Stomach (tissue), 4 donors: ENCODE measurements at regions not wholly inside any gene's neighbourhood (a gene's known extent, or its start where the extent isn't known, plus 50 kb on each side); places are given as distances from the start of the nearest gene placed in this dataset.
A peak's percentile ranks its signal among the peaks of the same experiment; 100 is the strongest.

Experiments
- CTCF ChIP-seq, 7 experiments: fragments of 450-650 bp in 4 of 7; fragments of 200-600 bp in 3 of 7; sonication (generic) in 3 of 7; IDR thresholded peaks; one replicate each; pipeline ENCODE4 v1.5.1; 2016 to 2019; ENCODE audit warnings: antibody characterized with exemption in 7 of 7, control low read depth in 2 of 7, mild to moderate bottlenecking in 1 of 7
- EP300 ChIP-seq: sonication (generic); formaldehyde crosslinking; IDR thresholded peaks from one replicate; pipeline ENCODE4 v1.6.1; 2017; ENCODE audit warnings: antibody characterized with exemption
- POLR2A ChIP-seq, 4 donors: fragments of 450-650 bp; IDR thresholded peaks; one replicate each; pipeline ENCODE4 v1.6.1; 2016; ENCODE audit warnings: antibody characterized with exemption in 4 of 4, control low read depth in 2 of 4, mild to moderate bottlenecking in 1 of 4, moderate library complexity in 1 of 4
- POLR2AphosphoS5 ChIP-seq, 3 donors: sonication (generic); formaldehyde crosslinking; IDR thresholded peaks; one replicate each; pipeline ENCODE4 v1.6.1; 2016; ENCODE audit warnings: antibody characterized with exemption in 3 of 3

- peak in 1 of 7 experiments; percentile 8 for TF ChIP-seq CTCF (IDR thresholded peaks at IDR 0.05)
- TF ChIP-seq POLR2A (IDR thresholded peaks at IDR 0.05): no peak
- no peak for TF ChIP-seq EP300
- no peak for TF ChIP-seq POLR2AphosphoS5 (IDR thresholded peaks at IDR 0.05)
Measured at GRCh38 chr6:119979862-119980261, 630.3 kb upstream of the MAN1A1 start.
